ENCODE measurements at regions not wholly inside any gene's neighbourhood (a gene's known extent, or its start where the extent isn't known, plus 50 kb on each side); places are given as distances from the start of the nearest gene placed in this dataset.

DNA sequence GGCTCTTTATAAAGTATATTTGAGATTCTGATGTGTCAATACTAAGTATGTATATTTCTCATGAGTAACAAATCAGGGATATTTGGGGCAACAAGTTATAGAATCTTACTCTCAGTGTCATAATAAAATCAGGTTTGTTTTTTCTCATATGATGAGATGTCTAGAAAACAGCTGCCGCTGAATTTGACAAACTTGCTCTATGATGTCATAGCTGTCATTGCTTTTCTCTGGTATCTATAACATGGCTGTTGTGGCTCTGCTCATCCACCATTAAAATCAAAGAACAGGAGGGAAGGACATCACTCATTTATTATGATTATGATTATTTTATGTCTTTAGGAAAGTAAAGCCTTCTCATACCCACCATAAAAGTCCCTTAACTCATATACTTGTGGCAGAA, 417.2 kb upstream of the LRRTM4 start:
- Mint-ChIP-seq H3K9me3 (ENCODE audit: unreplicated experiment) (no peaks in the 10 kb centered on the region), H3K36me3 (ENCODE audit: low read depth, unreplicated experiment) (no peaks in the 10 kb centered on the region), H3K27me3 (ENCODE audit: unreplicated experiment) (peaks cover 1% of the 10 kb centered on the region), H3K27ac (ENCODE audit: unreplicated experiment) (no peak overlapping the region), H3K4me3 (ENCODE audit: unreplicated experiment) (no peak overlapping the region), H3K4me1 (ENCODE audit: unreplicated experiment) (no peaks in the 10 kb centered on the region)
- DNase-seq (ENCODE audit: low spot score), result no peak
- TF ChIP-seq, protein P1, sequence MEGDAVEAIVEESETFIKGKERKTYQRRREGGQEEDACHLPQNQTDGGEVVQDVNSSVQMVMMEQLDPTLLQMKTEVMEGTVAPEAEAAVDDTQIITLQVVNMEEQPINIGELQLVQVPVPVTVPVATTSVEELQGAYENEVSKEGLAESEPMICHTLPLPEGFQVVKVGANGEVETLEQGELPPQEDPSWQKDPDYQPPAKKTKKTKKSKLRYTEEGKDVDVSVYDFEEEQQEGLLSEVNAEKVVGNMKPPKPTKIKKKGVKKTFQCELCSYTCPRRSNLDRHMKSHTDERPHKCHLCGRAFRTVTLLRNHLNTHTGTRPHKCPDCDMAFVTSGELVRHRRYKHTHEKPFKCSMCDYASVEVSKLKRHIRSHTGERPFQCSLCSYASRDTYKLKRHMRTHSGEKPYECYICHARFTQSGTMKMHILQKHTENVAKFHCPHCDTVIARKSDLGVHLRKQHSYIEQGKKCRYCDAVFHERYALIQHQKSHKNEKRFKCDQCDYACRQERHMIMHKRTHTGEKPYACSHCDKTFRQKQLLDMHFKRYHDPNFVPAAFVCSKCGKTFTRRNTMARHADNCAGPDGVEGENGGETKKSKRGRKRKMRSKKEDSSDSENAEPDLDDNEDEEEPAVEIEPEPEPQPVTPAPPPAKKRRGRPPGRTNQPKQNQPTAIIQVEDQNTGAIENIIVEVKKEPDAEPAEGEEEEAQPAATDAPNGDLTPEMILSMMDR (IDR thresholded peaks at IDR 0.05; ENCODE audit: unreplicated experiment), result no peak

DNA sequence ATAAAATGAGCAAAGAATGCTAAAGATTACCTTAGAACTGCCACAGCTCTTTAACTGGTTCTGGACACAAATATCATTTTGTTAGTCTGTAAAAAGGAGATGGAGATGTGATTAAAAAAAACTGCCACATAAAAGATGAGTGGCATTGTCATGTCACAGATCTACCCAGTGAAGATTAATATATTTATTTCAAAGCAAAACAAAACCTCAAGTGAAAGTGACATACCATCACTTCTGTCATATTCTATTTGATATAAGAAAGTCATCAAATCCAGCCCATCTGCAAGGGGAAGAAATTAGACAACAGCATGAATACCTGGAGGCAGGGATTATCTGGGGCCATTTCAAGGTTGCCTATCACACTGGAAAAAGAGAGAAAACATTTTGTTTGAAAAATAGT, 417.6 kb upstream of the LRRTM4 start:
- Mint-ChIP-seq H3K27ac (ENCODE audit: unreplicated experiment) (no peak overlapping the region), H3K4me1 (ENCODE audit: unreplicated experiment) (no peaks in the 10 kb centered on the region), H3K9me3 (ENCODE audit: unreplicated experiment) (no peaks in the 10 kb centered on the region), H3K4me3 (ENCODE audit: unreplicated experiment) (no peak overlapping the region), H3K36me3 (ENCODE audit: low read depth, unreplicated experiment) (no peaks in the 10 kb centered on the region), H3K27me3 (ENCODE audit: unreplicated experiment) (peaks cover 1% of the 10 kb centered on the region)
- TF ChIP-seq, protein P1 (IDR thresholded peaks at IDR 0.05; ENCODE audit: unreplicated experiment), result no peak
- no peak for DNase-seq (ENCODE audit: low spot score)

DNA sequence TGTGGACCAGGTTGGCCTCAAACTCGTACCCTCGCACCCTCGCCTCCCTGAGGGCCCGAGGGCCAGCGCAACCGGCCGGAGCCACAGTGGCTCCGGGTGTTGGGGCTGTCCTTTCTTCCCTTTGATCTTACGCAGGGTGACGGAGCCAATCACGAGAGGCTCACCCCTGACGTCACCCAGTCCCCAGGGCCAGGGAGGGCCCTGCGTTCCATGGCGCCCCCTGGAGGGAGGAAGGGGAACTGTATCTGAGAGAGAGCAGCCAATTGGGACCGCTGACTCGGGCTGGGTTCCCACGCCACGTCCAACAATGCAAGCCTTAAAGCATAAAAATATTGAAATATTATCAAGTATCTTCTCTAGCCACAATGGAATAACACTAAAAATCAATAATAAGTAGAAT, 432.8 kb upstream of the LRRTM4 start:
- Mint-ChIP-seq H3K4me3 (ENCODE audit: unreplicated experiment) (no peak overlapping the region), H3K27ac (ENCODE audit: unreplicated experiment) (no peak overlapping the region), H3K36me3 (ENCODE audit: low read depth, unreplicated experiment) (no peaks in the 10 kb centered on the region), H3K4me1 (ENCODE audit: unreplicated experiment) (no peaks in the 10 kb centered on the region), H3K9me3 (ENCODE audit: unreplicated experiment) (no peaks in the 10 kb centered on the region), H3K27me3 (ENCODE audit: unreplicated experiment) (peaks cover 5% of the 10 kb centered on the region)
- TF ChIP-seq, protein P1 (IDR thresholded peaks at IDR 0.05; ENCODE audit: unreplicated experiment), result peak; percentile 46
- no peak for DNase-seq (ENCODE audit: low spot score)

DNA sequence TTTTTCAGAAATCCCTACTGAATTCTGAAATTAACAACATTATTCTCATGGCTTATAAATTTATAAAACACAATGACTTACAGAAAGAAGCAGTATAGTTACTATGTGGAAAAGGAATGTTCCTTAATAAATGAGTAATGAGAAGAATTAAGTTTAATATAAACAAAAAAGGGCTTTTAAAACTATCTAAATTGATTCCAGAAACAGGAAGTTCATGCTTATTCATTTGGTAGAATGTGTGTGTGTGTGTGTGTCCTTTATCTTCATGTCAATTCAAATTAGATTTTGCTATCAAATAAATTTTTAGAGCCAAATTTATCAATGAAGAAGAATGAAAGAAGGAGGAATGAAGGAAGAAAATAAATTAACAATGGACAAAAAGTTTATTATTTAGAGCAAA, 440.8 kb upstream of the LRRTM4 start:
- H3K27me3 Mint-ChIP-seq (ENCODE audit: unreplicated experiment), result peaks cover 2% of the 10 kb centered on the region
- no peak overlapping the region for H3K27ac Mint-ChIP-seq (ENCODE audit: unreplicated experiment)
- H3K4me3 Mint-ChIP-seq (ENCODE audit: unreplicated experiment), result no peak overlapping the region
- no peaks in the 10 kb centered on the region for H3K36me3 Mint-ChIP-seq (ENCODE audit: low read depth, unreplicated experiment)
- no peaks in the 10 kb centered on the region for H3K9me3 Mint-ChIP-seq (ENCODE audit: unreplicated experiment)
- no peak for DNase-seq (ENCODE audit: low spot score)
- TF ChIP-seq, protein P1 (IDR thresholded peaks at IDR 0.05; ENCODE audit: unreplicated experiment), result no peak
- H3K4me1 Mint-ChIP-seq (ENCODE audit: unreplicated experiment), result no peaks in the 10 kb centered on the region

DNA sequence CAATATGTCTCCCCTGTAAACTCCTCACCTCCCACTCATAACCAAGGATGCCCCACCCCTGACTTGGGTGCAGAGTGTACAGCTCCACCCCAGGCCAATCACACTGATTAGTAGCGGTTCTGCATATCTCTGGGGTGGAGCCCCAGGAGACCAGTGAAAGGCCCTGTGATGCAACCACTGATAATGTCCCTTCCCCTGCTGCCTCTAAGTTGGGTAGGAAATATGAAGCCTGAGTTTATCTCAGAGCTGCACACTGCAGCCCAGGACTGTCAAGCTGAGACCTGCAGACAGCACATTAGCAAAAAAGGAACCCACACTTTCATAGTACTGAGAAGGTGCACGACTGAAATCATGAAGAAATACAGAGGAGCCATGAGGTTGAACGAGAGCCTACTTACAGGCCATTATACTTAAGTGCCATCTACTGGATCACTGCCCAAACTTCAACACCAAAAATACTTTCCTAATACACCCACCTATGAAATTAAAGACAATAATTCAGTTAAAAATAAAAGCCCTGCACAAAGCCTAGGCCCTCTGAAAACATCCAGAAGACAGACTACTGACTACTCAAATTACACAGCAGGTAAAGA, 455.4 kb upstream of the LRRTM4 start:
- TF ChIP-seq, protein P1 (IDR thresholded peaks at IDR 0.05; ENCODE audit: unreplicated experiment), result no peak
- Mint-ChIP-seq H3K9me3 (ENCODE audit: unreplicated experiment) (no peaks in the 10 kb centered on the region), H3K36me3 (ENCODE audit: low read depth, unreplicated experiment) (no peaks in the 10 kb centered on the region), H3K27me3 (ENCODE audit: unreplicated experiment) (peaks cover 2% of the 10 kb centered on the region), H3K4me3 (ENCODE audit: unreplicated experiment) (no peak overlapping the region), H3K27ac (ENCODE audit: unreplicated experiment) (no peak overlapping the region), H3K4me1 (ENCODE audit: unreplicated experiment) (no peaks in the 10 kb centered on the region)
- no peak for DNase-seq (ENCODE audit: low spot score)

Measured in endothelial cell (in vitro differentiated cells).